Activated CD4-positive, alpha-beta memory T cell treated with anti-CD3 and anti-CD28 coated beads for 36 hours (primary cell): ENCODE measurements at regions not wholly inside any gene's neighbourhood (a gene's known extent, or its start where the extent isn't known, plus 50 kb on each side); places are given as distances from the start of the nearest gene placed in this dataset.

Source experiments
- CTCF ChIA-PET: fragments of 350-600 bp; sonication (Branson Sonifier 250); formaldehyde crosslinking; loops from one replicate; lab custom pipeline; 2021; ENCODE audit warnings: antibody characterized with exemption, inconsistent platforms; lab: Charles Lee
- POLR2A ChIA-PET: fragments of 350-600 bp; sonication (Branson Sonifier 250); formaldehyde crosslinking; loops from one replicate; lab custom pipeline; 2021; ENCODE audit warnings: antibody characterized with exemption; lab: Charles Lee
- DNase-seq: peaks from one replicate; pipeline ENCODE4 v3.0.0-alpha.2; 2020
- H3K27ac Mint-ChIP-seq: one replicate; pipeline ENCODE4 v1.8.0; 2021; ENCODE audit warnings: mixed read lengths
- H3K27me3 Mint-ChIP-seq: one replicate; pipeline ENCODE4 v1.8.0; 2021; ENCODE audit warnings: mixed read lengths
- H3K36me3 Mint-ChIP-seq: one replicate; pipeline ENCODE4 v1.8.0; 2021; ENCODE audit warnings: mixed read lengths
- H3K4me1 Mint-ChIP-seq: one replicate; pipeline ENCODE4 v1.8.0; 2021; ENCODE audit warnings: low read depth, mixed read lengths
- H3K4me3 Mint-ChIP-seq: one replicate; pipeline ENCODE4 v1.8.0; 2021; ENCODE audit warnings: mild to moderate bottlenecking, mixed read lengths
- H3K9me3 Mint-ChIP-seq: one replicate; pipeline ENCODE4 v1.8.0; 2021; ENCODE audit warnings: mixed read lengths
- intact Hi-C: fragments of 100-400 bp; cut with micrococcal nuclease; formaldehyde crosslinking; loops from one replicate; pipeline ENCODE4 v1.15.1; 2023

GRCh38 chr7:94217766-94218165 lies 176.9 kb upstream of the COL1A2 start:
- intact Hi-C loops, result no loop called here
- CTCF ChIA-PET, result no interaction called here
- POLR2A ChIA-PET, result no interaction called here
- Mint-ChIP-seq H3K4me3 (no peak overlapping the region), H3K4me1 (no peaks in the 10 kb centered on the region), H3K27ac (no peak overlapping the region), H3K9me3 (peaks cover 2% of the 10 kb centered on the region), H3K27me3 (no peaks in the 10 kb centered on the region), H3K36me3 (no peaks in the 10 kb centered on the region)
- DNase-seq, result no peak

- Mint-ChIP-seq H3K27ac (no peak overlapping the region), H3K4me1 (no peaks in the 10 kb centered on the region), H3K9me3 (peaks cover 2% of the 10 kb centered on the region), H3K27me3 (no peaks in the 10 kb centered on the region), H3K4me3 (no peak overlapping the region), H3K36me3 (no peaks in the 10 kb centered on the region)
- POLR2A ChIA-PET, result no interaction called here
- no peak for DNase-seq
- intact Hi-C loops, result no loop called here
- CTCF ChIA-PET, result interaction anchor here (0.7 kb wide), 1 partner anchor 836 kb away, joined by 3 read pairs; no protein-coding TSS in a partner anchor
These were observed 172.2 kb upstream of the COL1A2 start for GRCh38 chr7:94222516-94222915.

- intact Hi-C loops, result no loop called here
- H3K4me1 Mint-ChIP-seq, result no peaks in the 10 kb centered on the region
- ChIA-PET CTCF (no interaction called here), POLR2A (no interaction called here)
- no peak for DNase-seq
- no peak overlapping the region for H3K4me3 Mint-ChIP-seq
- no peaks in the 10 kb centered on the region for H3K36me3 Mint-ChIP-seq
- peaks cover 2% of the 10 kb centered on the region for H3K9me3 Mint-ChIP-seq
- no peaks in the 10 kb centered on the region for H3K27me3 Mint-ChIP-seq
- H3K27ac Mint-ChIP-seq, result no peak overlapping the region
These were observed 171.2 kb upstream of the COL1A2 start for GRCh38 chr7:94223375-94224084.

GRCh38 chr7:94228223-94228622 lies 166.5 kb upstream of the COL1A2 start:
- H3K9me3 Mint-ChIP-seq, result no peaks in the 10 kb centered on the region
- no peak for DNase-seq
- H3K27ac Mint-ChIP-seq, result no peak overlapping the region
- H3K27me3 Mint-ChIP-seq, result peaks cover 1% of the 10 kb centered on the region
- ChIA-PET POLR2A (no interaction called here), CTCF (no interaction called here)
- no peaks in the 10 kb centered on the region for H3K36me3 Mint-ChIP-seq
- intact Hi-C loops, result no loop called here
- H3K4me3 Mint-ChIP-seq, result no peak overlapping the region
- no peaks in the 10 kb centered on the region for H3K4me1 Mint-ChIP-seq

- H3K9me3 Mint-ChIP-seq, result no peaks in the 10 kb centered on the region
- ChIA-PET POLR2A (no interaction called here), CTCF (no interaction called here)
- H3K27ac Mint-ChIP-seq, result no peak overlapping the region
- DNase-seq, result no peak
- H3K4me1 Mint-ChIP-seq, result no peaks in the 10 kb centered on the region
- intact Hi-C loops, result no loop called here
- H3K36me3 Mint-ChIP-seq, result no peaks in the 10 kb centered on the region
- H3K27me3 Mint-ChIP-seq, result peaks cover 1% of the 10 kb centered on the region
- H3K4me3 Mint-ChIP-seq, result no peak overlapping the region
These were observed 166.0 kb upstream of the COL1A2 start for GRCh38 chr7:94228678-94229077.

GRCh38 chr7:94231305-94231704 lies 163.4 kb upstream of the COL1A2 start:
- POLR2A ChIA-PET, result no interaction called here
- no peaks in the 10 kb centered on the region for H3K9me3 Mint-ChIP-seq
- peaks cover 1% of the 10 kb centered on the region for H3K27me3 Mint-ChIP-seq
- H3K4me1 Mint-ChIP-seq, result no peaks in the 10 kb centered on the region
- no peak overlapping the region for H3K27ac Mint-ChIP-seq
- intact Hi-C loops, result no loop called here
- H3K4me3 Mint-ChIP-seq, result no peak overlapping the region
- CTCF ChIA-PET, result no interaction called here
- H3K36me3 Mint-ChIP-seq, result no peaks in the 10 kb centered on the region
- DNase-seq, result no peak

- DNase-seq, result no peak
- CTCF ChIA-PET, result no interaction called here
- Mint-ChIP-seq H3K9me3 (no peaks in the 10 kb centered on the region), H3K36me3 (no peaks in the 10 kb centered on the region), H3K27me3 (peaks cover 1% of the 10 kb centered on the region), H3K4me1 (no peaks in the 10 kb centered on the region), H3K4me3 (no peak overlapping the region), H3K27ac (no peak overlapping the region)
- intact Hi-C loops, result no loop called here
- POLR2A ChIA-PET, result no interaction called here
These were observed 157.7 kb upstream of the COL1A2 start for GRCh38 chr7:94236960-94237359.

GRCh38 chr7:94237417-94237816 lies 157.3 kb upstream of the COL1A2 start:
- Mint-ChIP-seq H3K27me3 (no peaks in the 10 kb centered on the region), H3K27ac (no peak overlapping the region), H3K9me3 (no peaks in the 10 kb centered on the region), H3K4me1 (no peaks in the 10 kb centered on the region), H3K4me3 (no peak overlapping the region), H3K36me3 (no peaks in the 10 kb centered on the region)
- no peak for DNase-seq
- ChIA-PET CTCF (no interaction called here), POLR2A (no interaction called here)
- intact Hi-C loops, result no loop called here

- no peaks in the 10 kb centered on the region for H3K27me3 Mint-ChIP-seq
- H3K36me3 Mint-ChIP-seq, result no peaks in the 10 kb centered on the region
- POLR2A ChIA-PET, result no interaction called here
- CTCF ChIA-PET, result no interaction called here
- intact Hi-C loops, result no loop called here
- no peak overlapping the region for H3K4me3 Mint-ChIP-seq
- no peak for DNase-seq
- H3K4me1 Mint-ChIP-seq, result no peaks in the 10 kb centered on the region
- H3K27ac Mint-ChIP-seq, result no peak overlapping the region
- H3K9me3 Mint-ChIP-seq, result no peaks in the 10 kb centered on the region
These were observed 154.9 kb upstream of the COL1A2 start for GRCh38 chr7:94239661-94240234.

- Mint-ChIP-seq H3K4me1 (no peaks in the 10 kb centered on the region), H3K27ac (no peak overlapping the region), H3K9me3 (no peaks in the 10 kb centered on the region), H3K4me3 (no peak overlapping the region), H3K36me3 (no peaks in the 10 kb centered on the region), H3K27me3 (no peaks in the 10 kb centered on the region)
- CTCF ChIA-PET, result no interaction called here
- intact Hi-C loops, result no loop called here
- no peak for DNase-seq
- POLR2A ChIA-PET, result no interaction called here
These were observed 153.8 kb upstream of the COL1A2 start for GRCh38 chr7:94240902-94241301.

- Mint-ChIP-seq H3K4me1 (no peaks in the 10 kb centered on the region), H3K36me3 (no peaks in the 10 kb centered on the region), H3K4me3 (no peak overlapping the region), H3K9me3 (no peaks in the 10 kb centered on the region), H3K27ac (no peak overlapping the region), H3K27me3 (no peaks in the 10 kb centered on the region)
- ChIA-PET POLR2A (no interaction called here), CTCF (no interaction called here)
- no peak for DNase-seq
- intact Hi-C loops, result no loop called here
These were observed 153.2 kb upstream of the COL1A2 start for GRCh38 chr7:94241402-94241925.

GRCh38 chr7:94243066-94243711 lies 151.5 kb upstream of the COL1A2 start:
- Mint-ChIP-seq H3K9me3 (no peaks in the 10 kb centered on the region), H3K27me3 (no peaks in the 10 kb centered on the region), H3K4me3 (no peak overlapping the region), H3K27ac (no peak overlapping the region), H3K36me3 (no peaks in the 10 kb centered on the region), H3K4me1 (no peaks in the 10 kb centered on the region)
- no peak for DNase-seq
- ChIA-PET CTCF (no interaction called here), POLR2A (no interaction called here)
- intact Hi-C loops, result no loop called here
